Lung microvascular endothelial cell (primary cell): ENCODE measurements at regions not wholly inside any gene's neighbourhood (a gene's known extent, or its start where the extent isn't known, plus 50 kb on each side); places are given as distances from the start of the nearest gene placed in this dataset.
A peak's percentile ranks its signal among the peaks of the same experiment; 100 is the strongest.
"Not testable (repeated sequence)": the region's sequence is repeated elsewhere in the genome, so short reads cannot be mapped to it uniquely, and the experiment has no call there.

ENCODE experiments used
- DNase-seq, 2 donors: peaks; one replicate each; pipeline versions ENCODE4 v3.0.0 to v3.0.0-alpha.2; 2010; ENCODE audit warnings: low read depth in 2 of 2

- DNase-seq = no peak
These were observed 1744.9 kb downstream of the NCAM2 start for GRCh38 chr21:22743085-22743484.

- DNase-seq = no peak
These were observed 1756.5 kb downstream of the NCAM2 start for GRCh38 chr21:22754746-22755145.

GRCh38 chr21:22758478-22758877, 1760.3 kb downstream of the NCAM2 start:
- no peak for DNase-seq

DNA sequence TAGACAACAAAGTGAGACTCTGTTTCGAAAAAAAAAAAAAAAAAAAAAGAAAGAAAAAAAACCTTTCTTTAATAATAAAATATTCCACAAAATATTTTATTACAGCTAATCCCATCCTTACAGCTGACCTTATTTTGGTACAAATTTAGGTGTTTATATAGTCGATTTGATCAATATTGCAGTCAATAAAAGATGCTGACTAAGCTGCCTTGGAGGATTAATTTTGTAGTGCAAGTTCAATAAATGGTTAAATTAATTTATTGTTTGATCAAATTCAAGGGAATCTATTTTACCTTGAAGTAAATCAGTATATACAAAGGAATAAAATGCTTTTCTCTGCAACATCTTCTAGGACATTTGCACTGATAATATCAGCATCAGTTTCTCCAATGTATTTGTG, 1764.3 kb downstream of the NCAM2 start:
- DNase-seq = no peak

DNA sequence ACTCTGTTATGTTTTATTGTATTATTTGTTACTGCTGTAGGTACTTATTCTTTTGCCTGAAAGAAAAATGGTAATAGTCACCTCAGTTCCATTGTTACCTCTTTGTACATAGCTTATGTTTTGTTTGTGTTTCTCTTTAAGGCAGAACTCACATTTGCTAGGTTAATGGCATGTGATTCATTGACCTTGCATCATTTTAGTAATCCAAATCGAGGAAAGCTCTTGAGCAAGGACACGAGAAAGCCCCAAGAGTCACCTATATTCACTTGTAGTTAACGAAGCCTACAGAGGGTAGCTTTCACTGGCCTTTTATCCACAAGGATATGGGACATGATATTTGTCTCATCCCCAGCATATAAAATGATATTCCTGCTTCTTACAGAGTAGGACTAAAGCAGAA, 1765.2 kb downstream of the NCAM2 start:
- DNase-seq = no peak

GRCh38 chr21:22764222-22764621, 1766.0 kb downstream of the NCAM2 start:
- no peak for DNase-seq

DNA sequence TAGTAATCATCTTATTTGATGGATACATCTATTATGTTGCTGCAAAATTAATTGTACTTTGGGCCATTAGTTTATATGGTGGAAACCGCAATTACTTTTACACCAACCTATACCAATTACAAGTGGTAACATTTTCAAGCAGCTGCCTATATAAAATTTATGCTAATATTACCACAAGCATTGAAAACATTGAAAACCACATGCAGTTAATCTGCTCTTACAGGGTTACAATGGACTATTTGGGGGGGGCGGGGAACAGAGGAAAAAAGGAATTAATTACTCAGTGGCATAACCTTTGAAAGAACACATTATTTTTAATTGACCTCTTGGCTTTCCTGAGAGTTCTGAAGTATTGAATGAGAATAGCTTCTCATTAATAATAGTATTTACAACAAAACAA, 1793.2 kb downstream of the NCAM2 start:
- no peak for DNase-seq

- peak; percentile 47 to 56 for DNase-seq
These were observed 1793.9 kb downstream of the NCAM2 start for GRCh38 chr21:22791986-22792560.

DNA sequence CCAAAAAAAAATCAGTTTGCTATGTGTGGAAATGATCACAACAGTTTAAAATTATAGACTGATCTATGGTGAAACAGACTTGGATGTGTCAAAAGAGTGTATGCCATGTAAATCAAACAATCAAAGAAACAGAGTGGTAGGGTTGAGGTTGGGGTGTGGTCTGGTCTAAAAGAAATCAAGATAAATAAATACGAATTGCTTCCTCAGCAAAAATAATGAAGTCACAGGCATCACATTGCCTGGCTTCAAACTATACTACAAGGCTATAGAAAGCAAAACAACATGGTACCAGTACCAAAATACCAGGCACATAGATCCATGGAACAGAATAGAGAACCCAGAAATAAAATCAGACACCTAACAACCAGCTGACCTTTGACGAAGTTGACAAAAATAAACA, 1796.9 kb downstream of the NCAM2 start:
- no peak for DNase-seq

DNA sequence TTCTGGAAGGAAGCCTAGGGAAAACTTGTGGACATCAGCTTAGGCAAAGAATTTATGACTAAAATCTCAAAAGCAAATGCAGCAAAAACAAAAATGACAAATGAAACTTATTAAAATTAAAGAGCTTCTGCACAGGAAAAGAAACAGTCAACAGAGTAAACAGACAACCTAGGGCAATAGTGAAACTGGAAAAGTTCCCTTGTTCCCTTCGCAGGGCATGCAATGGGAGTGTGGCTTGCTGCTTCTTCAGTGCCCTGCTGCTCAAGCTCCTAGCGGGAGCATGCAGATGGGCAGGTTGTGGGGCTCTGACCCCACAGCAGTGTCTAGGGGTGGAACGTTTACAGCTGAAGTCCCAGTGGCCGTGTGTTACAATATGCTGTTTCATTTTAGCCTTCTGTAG, 1797.4 kb downstream of the NCAM2 start:
- DNase-seq = no peak

GRCh38 chr21:22796147-22796546, 1797.9 kb downstream of the NCAM2 start:
- no peak for DNase-seq

DNA sequence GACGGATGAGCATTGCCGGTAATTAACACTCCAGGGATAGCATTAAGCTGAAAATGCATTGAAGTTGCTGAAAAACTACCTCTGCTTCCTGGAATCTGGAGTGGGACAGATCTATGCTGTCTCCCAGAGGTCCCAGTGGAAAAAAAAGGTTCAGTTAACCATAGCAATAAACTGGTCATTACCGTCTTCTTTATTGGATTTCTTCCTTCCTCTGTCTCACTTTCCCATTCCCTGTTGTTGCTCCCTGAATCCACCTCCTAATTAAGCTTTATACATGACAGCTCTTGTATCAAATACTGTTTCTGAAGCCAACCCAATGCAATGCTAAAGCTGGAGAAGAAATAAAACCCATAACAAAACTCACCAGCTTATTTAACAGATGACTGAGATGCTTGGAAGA, 1805.9 kb downstream of the NCAM2 start:
- no peak for DNase-seq

DNA sequence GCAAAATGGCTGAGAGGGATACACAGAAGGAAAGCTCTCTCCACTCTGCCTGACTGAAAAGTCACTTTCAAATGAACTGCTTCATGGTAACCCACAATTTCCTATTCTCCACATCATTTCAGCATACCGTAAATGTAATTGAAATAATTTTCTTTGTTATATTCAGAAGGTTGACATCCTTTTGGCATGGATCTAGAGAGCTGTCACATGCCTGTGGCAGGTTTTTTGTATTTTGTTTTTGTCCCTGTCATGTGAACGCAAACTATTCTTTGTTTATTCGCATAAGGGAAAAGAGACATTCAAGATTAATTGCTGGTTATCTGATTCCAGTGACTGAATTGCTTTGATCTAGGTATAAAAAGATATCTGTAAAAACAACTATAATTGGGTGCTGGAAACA, 1808.1 kb downstream of the NCAM2 start:
- DNase-seq = no peak

DNA sequence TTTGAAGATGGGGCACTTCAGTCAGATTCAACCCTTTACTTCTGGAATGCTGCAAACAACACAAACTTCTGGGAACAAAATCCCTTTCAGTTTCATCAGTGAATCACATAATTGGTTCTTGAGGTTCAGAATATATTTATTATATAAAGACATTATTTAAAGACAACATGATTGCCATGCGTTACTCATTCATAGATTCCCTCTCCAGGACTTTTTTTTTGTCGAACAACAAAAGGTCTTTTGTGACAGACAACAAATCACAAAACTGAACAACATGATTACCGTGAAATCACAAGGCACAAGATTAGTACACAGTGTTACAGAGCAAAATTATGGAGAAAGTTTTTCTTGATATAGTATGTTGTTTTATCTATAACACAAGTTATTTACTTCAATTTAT, 1815.0 kb downstream of the NCAM2 start:
- DNase-seq = no peak

GRCh38 chr21:22818681-22819485, 1820.7 kb downstream of the NCAM2 start:
- not testable (repeated sequence) for DNase-seq

GRCh38 chr21:22827422-22827821, 1829.2 kb downstream of the NCAM2 start:
- DNase-seq = no peak

DNA sequence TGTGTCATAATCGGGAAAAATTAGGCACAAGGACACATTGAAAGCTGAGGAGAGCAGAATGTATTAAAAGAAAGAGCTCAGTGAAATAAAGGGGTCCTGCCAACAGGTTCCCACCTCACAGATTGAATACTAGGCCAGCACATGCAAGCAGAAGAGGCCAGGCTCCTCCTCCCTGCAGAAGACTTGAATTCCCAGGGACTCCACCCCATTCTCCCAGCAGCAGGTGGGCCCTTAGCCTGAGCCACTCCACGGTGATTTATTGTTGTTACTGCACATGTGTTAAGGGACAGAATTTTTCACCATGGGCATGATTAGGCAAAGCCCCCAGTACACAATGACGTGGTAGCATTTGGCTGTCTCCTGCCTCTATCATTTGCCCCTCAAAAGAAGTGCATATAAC, 1844.7 kb downstream of the NCAM2 start:
- no peak for DNase-seq

GRCh38 chr21:22855581-22855980, 1857.4 kb downstream of the NCAM2 start:
- DNase-seq = peak in 1 of 2 donors; percentile 3

DNA sequence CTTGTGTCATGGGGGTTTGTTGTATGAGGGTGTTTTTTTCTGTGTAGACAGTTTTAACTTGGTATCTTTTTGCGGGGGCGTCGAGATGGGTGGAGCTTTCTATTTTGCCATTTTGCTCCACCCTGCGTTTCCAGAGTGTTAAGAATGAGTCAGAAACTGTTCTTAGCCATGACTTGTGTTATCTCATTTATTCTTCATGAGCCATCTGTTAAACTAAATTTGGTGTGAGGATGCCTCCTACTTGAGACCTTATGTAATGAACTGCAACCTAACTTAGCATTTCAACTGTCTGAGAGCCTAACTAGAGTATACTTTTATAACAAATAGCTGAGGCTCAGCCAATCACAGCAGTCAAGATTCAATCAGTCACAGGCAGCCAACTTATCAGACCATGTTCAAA, 1873.5 kb downstream of the NCAM2 start:
- DNase-seq = no peak

- no peak for DNase-seq
These were observed 1882.4 kb downstream of the NCAM2 start for GRCh38 chr21:22880573-22880972.

DNA sequence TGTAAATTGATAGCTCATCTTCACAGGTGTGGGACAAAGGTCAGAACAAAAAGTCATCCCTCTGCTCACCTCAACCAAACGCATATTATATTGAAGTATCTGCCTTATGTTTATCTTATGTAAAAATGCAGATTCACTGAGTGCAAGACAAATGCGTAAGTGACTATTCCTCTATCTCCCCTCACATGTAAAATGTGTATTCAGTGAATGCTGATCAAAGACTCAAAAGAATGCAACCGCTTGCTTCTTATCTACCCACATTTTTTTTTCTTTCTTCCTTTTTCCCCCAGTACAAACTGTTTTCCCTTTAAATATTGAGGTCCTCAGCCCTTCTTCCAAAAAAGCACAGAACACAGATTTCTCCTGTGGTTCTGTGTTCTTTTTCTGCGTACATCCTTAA, 1882.9 kb downstream of the NCAM2 start:
- DNase-seq = no peak

- no peak for DNase-seq
These were observed 1886.9 kb downstream of the NCAM2 start for GRCh38 chr21:22885079-22885478.

- DNase-seq = no peak
These were observed 1887.4 kb downstream of the NCAM2 start for GRCh38 chr21:22885614-22886013.
